ENCODE measurements at regions not wholly inside any gene's neighbourhood (a gene's known extent, or its start where the extent isn't known, plus 50 kb on each side); places are given as distances from the start of the nearest gene placed in this dataset.

DNA sequence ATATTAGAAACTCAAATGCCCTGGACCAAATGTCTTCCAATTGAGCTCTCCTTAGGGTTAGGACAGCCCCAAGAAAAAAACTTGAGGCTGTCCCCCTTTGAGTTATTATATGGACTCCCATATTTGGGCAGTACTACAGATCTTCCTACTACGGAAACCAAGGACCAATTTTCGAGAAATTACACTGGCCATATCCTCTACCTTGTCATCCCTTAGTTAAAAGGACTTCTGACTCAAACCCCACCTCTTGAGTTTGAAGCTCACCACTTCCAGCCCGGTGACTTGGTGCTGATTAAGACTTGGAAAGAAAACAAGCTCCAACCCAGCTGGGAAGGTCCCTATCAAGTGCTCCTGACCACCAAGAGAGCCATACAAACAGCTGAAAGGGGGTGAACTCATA is 497.0 kb upstream of the GRAMD2B start:
- no peak overlapping the region for H3K4me3 Mint-ChIP-seq
- H3K36me3 Mint-ChIP-seq (ENCODE audit: low read depth): peaks cover 8% of the 10 kb centered on the region
- H3K9me3 Mint-ChIP-seq: peaks cover 14% of the 10 kb centered on the region
- TF ChIP-seq, protein P1, sequence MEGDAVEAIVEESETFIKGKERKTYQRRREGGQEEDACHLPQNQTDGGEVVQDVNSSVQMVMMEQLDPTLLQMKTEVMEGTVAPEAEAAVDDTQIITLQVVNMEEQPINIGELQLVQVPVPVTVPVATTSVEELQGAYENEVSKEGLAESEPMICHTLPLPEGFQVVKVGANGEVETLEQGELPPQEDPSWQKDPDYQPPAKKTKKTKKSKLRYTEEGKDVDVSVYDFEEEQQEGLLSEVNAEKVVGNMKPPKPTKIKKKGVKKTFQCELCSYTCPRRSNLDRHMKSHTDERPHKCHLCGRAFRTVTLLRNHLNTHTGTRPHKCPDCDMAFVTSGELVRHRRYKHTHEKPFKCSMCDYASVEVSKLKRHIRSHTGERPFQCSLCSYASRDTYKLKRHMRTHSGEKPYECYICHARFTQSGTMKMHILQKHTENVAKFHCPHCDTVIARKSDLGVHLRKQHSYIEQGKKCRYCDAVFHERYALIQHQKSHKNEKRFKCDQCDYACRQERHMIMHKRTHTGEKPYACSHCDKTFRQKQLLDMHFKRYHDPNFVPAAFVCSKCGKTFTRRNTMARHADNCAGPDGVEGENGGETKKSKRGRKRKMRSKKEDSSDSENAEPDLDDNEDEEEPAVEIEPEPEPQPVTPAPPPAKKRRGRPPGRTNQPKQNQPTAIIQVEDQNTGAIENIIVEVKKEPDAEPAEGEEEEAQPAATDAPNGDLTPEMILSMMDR (conservative IDR thresholded peaks at IDR 0.05): no peak
- H3K27me3 Mint-ChIP-seq (ENCODE audit: low read depth): no peaks in the 10 kb centered on the region
- DNase-seq (ENCODE audit: low read depth, low spot score): no peak
- H3K27ac Mint-ChIP-seq (ENCODE audit: unreplicated experiment): peak overlapping the region; percentile 85
- H3K4me1 Mint-ChIP-seq: no peaks in the 10 kb centered on the region

DNA sequence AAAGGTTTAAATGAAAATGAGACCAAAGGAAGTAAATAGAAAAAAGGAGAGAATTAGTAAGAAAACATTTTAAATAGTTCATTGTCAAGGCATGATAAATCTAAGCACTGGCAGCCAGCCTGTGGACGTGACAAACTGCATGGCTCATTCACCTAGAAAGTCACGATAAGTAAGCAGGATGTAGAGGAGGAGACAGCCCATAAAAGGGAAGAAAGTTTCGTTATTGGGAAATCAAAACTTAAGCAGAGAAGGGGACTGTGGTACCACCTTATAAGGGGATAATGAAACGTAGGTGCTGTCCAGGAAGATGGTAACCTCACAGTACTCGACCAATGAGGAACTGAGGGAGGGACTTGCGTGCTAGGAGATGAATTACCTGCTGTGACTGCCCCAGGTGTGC is 494.5 kb upstream of the GRAMD2B start:
- DNase-seq (ENCODE audit: low read depth, low spot score): no peak
- H3K27me3 Mint-ChIP-seq (ENCODE audit: low read depth): no peaks in the 10 kb centered on the region
- H3K27ac Mint-ChIP-seq (ENCODE audit: unreplicated experiment): no peak overlapping the region
- H3K9me3 Mint-ChIP-seq: peaks cover 20% of the 10 kb centered on the region
- no peaks in the 10 kb centered on the region for H3K4me1 Mint-ChIP-seq
- H3K4me3 Mint-ChIP-seq: no peak overlapping the region
- TF ChIP-seq, protein P1 (conservative IDR thresholded peaks at IDR 0.05): no peak
- peaks cover 11% of the 10 kb centered on the region for H3K36me3 Mint-ChIP-seq (ENCODE audit: low read depth)

DNA sequence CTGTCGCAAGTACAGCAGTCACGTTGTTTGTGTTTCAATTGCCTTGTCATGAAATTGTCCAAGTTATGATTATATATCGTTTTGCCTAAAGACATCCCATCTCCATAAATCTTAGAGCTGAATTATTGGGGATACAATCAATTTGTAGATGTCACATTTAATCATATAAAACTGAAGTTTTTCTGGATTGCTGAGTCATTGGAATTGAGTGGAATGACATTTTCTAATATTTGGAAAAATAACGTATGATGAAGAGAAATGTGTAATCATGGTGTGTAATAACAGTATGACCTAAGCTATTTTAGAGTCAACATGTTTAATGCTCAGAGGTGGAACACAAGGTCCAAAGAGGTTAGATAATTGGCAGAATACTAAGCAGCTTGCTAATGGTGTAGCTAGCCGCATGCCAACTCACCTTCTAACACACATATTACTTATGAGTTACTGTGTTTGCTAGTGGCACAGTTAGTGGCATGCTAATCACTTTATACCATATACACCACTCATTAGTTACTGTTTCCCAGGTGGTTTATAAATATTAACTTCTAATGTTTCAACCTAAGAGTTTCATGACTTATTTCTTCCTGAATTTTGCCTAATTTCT is 473.1 kb upstream of the GRAMD2B start:
- Mint-ChIP-seq H3K36me3 (ENCODE audit: low read depth) (peaks cover 6% of the 10 kb centered on the region), H3K27me3 (ENCODE audit: low read depth) (no peaks in the 10 kb centered on the region), H3K27ac (ENCODE audit: unreplicated experiment) (no peak overlapping the region), H3K9me3 (peaks cover 16% of the 10 kb centered on the region), H3K4me1 (no peaks in the 10 kb centered on the region), H3K4me3 (no peak overlapping the region)
- no peak for DNase-seq (ENCODE audit: low read depth, low spot score)
- TF ChIP-seq, protein P1 (conservative IDR thresholded peaks at IDR 0.05): no peak

DNA sequence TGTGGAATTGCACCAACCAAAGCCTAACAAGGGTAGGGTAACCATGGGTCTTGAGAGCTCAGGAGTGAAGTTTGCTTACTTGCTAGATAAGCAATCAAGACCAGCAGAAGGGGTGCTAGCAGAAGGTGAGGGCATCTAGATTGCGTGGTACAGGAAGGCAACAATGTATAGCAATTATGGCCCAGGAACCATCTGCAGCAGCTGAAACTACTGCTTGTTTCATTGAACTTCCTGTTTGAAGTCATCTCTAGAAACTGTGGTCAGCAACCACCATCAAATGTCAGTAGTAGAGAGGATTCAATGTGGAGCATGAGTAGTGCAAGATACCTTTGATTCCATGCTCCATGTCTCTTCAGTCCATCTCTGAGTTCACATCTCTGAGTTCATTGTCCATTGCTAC is 462.1 kb upstream of the GRAMD2B start:
- TF ChIP-seq, protein P1 (conservative IDR thresholded peaks at IDR 0.05): no peak
- peaks cover 11% of the 10 kb centered on the region for H3K4me1 Mint-ChIP-seq
- no peak overlapping the region for H3K27ac Mint-ChIP-seq (ENCODE audit: unreplicated experiment)
- no peak for DNase-seq (ENCODE audit: low read depth, low spot score)
- H3K4me3 Mint-ChIP-seq: no peak overlapping the region
- H3K36me3 Mint-ChIP-seq (ENCODE audit: low read depth): peaks cover 2% of the 10 kb centered on the region
- peaks cover 7% of the 10 kb centered on the region for H3K9me3 Mint-ChIP-seq
- H3K27me3 Mint-ChIP-seq (ENCODE audit: low read depth): no peaks in the 10 kb centered on the region

DNA sequence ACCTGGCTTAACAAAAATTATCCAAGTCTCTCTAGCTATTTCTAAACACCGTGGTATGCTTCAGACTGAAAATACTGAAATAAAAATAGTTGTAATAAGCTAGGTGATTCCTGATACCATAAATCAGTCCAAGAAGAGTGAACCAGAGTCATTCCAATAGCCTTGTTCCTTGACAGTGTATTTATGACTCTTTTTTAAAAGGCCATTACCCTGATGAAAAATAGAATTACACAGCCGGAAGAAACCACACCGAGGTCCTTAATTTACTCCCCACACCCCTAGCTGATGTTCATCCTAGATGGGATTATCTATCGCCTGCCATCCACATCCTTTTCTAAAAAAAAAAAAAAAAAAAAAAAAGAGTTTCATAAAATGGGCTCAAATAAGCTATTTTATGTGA is 457.6 kb upstream of the GRAMD2B start:
- Mint-ChIP-seq H3K36me3 (ENCODE audit: low read depth) (peaks cover 2% of the 10 kb centered on the region), H3K9me3 (peaks cover 8% of the 10 kb centered on the region), H3K4me3 (no peak overlapping the region), H3K4me1 (peaks cover 20% of the 10 kb centered on the region), H3K27ac (ENCODE audit: unreplicated experiment) (no peak overlapping the region), H3K27me3 (ENCODE audit: low read depth) (no peaks in the 10 kb centered on the region)
- TF ChIP-seq, protein P1 (conservative IDR thresholded peaks at IDR 0.05): no peak
- DNase-seq (ENCODE audit: low read depth, low spot score): no peak

Data from neural crest cell (in vitro differentiated cells).